NCI-H187 treated with DMSO at 0.1 percent for 48 hours (cell line): ENCODE measurements at regions not wholly inside any gene's neighbourhood (a gene's known extent, or its start where the extent isn't known, plus 50 kb on each side); places are given as distances from the start of the nearest gene placed in this dataset.

Experiments
- DNase-seq: peaks from one replicate; lab custom pipeline; 2025; lab: John Stamatoyannopoulos, UW

DNA sequence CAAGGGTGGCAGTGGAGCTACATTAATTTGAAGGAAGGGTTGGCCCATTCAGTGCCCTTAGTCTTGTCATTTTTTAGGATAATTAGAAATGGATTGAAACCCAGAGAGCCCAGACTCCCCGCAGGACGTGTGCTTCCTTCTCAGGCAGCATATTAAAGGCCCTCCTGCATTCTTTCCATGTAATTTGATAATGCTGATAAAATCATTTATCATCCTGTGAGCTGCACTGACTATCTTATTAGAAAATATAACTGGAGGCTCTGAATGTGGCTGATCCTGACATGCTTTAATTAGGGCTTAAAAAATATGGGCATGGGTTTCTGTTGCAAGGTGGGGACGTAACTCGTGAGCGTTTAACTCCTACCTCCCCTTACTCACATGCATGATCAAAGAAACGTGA, 148.1 kb downstream of the ACKR3 start:
- DNase-seq, result no peak

DNA sequence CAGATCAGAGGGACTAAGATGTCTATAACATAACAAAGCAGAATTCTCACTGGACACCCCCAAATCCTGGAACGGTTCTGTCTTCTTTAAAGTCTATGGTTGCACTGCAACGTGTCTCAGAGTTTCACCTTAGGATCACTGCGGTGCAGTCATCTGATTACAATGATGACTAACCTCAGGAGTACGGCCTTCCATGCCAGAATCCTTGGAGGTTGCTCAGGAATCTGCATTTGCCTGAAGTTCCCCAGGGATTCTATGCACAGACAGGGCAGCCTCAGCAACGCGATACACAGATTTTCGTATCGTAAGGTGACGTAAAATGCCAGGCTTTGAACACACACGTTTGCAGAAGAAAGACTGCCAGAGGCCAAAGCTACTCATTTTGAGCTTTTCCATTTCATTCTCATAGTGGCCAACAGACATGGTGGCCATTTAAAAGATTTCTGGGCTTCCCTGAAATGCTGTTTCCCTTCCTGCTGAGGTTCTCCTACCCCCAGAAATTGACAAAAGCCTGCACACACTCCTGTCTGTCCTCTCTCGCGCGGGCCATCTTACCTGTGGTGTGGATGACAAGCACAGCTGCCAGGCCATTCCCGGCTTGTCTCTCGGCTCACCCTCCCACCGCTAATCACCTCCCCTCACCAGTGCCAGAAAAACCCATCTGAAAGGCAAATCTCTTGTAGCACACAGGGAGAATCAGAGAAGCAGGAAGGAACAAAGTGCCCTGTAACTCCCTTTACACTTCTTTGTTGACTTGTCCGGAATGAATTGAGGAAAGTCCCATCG, 148.8 kb downstream of the ACKR3 start:
- DNase-seq, result no peak

- DNase-seq, result no peak
These were observed 149.6 kb downstream of the ACKR3 start for GRCh38 chr2:236719192-236719635.

DNA sequence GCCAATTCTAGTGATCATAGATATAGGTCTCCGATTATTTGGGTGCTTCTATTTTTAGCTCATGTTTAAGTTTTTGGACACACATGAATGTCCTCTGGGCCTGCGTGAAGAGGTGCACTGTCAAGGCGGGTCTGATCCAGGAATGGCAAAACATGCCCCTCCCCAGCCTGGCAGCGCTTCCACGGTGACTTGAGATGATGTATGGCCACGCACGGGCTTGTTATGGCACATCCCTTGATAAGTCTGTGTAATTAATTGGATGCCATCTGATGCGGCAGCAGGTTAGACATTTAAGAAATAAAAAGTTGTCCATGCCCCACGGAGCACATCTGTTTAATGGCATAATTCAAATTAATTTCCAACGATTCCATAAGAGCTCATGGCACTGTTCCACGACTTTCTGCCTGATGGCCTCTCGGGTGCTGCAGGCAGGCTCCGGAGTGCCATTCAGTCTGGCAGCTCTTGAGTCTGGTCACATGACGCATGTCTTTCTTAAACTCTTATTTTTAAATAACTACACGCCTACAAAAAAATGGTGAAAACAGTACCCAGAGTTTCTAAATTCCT, 151.4 kb downstream of the ACKR3 start:
- peak; percentile 16 for DNase-seq

GRCh38 chr2:236724200-236724599, 154.6 kb downstream of the ACKR3 start:
- no peak for DNase-seq

DNA sequence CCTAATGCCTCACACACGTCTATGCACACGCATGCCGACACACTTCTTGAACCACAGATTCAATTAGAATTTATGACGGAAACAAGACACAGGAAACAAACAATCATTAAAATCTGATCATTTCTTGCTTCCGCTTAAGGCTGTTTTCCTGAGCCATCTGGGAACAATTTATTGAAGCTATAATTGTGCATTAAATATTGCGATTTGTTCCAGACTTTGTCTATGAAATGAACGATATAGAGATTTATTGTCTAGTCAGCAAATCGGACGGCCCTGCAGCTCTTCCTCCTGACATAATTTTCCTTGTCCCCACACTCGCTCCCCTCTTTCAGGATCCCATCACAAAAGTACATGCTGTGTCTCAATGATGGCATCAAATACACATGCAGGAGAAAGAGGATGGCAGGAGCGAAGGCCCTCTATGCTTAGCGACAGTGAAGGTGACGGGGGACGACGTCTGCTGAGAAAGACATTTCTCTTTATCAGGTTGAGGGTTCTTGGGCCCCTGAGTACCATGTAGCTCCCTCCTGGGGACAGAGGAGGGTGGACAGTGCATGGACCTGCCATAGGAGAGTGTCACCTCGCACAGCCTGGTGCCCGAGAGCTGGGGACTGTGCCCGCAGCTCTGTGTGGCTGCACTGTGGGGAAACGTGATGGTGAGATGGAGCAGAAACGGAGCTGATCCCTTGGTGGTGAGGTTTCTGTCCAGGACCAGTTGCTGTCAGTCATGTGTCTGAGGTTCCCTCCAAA, 157.3 kb downstream of the ACKR3 start:
- no peak for DNase-seq

- no peak for DNase-seq
These were observed 159.5 kb downstream of the ACKR3 start for GRCh38 chr2:236728916-236729670.

- no peak for DNase-seq
These were observed 160.8 kb downstream of the ACKR3 start for GRCh38 chr2:236730393-236730792.

DNA sequence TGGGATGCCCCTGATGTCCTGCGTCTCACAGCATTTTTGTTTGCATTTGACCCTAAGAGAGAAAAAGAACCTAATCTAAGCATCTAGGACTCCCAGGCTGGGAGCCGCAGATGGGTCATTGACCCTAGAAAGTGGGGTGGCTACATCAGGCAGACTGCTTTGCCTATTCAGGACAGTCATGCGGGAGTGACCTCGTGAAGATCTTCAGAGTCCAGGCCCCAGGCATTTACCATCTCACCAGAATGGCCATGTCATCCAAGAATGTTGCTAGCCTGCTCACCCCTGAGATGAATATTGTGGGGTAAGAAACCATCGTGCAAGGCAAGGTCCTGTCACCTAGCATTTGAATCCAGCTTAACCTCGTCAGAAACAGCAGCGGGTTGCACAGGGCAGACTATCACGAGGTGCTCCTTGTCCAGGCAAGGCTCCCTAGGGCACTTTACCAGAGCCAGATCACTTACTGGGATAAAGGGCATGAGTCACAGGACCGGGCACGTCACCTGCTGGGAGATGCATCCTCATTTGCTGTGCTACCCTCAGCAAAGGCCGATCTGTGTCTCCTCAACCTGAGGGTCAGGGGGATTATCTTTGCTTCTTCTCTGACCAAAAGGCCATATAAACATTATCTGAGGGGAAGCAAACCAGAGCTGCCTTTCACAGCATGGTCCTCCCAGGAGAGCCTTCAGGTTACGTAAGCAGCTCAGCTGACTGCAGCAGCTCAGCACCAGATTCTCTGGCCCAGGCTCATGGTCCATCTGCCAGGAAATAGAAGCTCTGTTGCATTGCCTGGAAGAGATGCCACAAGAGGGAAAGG, 162.3 kb downstream of the ACKR3 start:
- no peak for DNase-seq

DNA sequence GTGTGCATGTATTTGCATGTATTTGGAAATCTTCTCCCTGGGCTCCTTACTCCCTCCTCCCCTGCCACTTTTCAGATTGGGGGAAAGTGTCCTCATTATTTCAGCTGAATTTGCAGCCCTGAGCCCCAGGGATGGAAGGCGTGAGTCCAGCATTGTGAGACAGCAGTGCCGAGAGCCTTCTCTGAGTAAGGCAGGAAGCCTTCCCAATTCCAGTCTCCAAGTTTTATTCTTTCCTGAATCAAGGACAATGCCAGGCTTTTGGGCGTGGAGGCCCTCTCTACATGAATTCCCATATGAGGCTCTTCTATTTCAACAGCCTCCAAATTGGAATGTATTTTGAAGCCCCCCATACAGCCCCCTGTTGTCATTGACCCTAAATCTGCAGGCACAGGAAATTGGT, 163.5 kb downstream of the ACKR3 start:
- DNase-seq, result no peak

GRCh38 chr2:236735825-236736238, 166.2 kb downstream of the ACKR3 start:
- no peak for DNase-seq

DNA sequence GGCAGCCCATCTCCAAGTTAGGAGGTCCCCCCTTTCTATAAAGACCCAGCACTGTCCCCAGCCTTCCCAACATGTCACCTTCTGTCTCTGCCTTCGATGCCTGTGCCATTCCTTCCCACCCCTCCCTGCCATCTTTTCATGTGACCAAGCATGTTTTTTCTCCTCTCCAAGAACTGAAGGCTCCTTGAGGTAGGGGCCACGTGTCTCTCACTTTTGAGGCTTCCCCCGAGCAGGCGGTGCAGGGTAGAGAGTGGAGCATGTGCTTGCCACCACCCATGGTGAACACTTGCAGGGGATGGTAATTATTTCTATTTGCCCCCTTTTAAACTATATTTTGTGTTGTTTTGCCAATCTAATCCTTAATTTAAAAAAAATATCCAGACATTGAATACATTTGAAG, 168.4 kb downstream of the ACKR3 start:
- no peak for DNase-seq

- DNase-seq, result no peak
These were observed 169.3 kb downstream of the ACKR3 start for GRCh38 chr2:236738896-236739295.

DNA sequence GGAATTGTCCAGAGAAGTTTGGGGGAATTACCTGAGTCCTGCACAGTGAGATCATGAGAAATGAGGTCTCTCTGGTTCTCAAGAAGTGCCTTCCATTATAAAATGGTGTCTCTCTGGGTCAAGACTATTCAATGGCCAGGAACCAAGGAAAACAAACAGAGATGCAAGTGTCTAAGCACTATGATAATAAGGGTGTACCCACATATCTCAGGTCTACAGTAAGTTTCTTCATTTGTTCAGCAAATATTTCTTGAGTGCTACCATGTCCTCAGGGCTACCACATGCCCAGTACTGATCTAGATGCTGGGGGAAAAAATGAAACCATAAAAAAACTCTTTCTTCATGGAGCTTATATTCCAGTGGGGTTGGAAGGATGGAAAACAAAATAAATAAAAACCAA, 170.0 kb downstream of the ACKR3 start:
- no peak for DNase-seq

DNA sequence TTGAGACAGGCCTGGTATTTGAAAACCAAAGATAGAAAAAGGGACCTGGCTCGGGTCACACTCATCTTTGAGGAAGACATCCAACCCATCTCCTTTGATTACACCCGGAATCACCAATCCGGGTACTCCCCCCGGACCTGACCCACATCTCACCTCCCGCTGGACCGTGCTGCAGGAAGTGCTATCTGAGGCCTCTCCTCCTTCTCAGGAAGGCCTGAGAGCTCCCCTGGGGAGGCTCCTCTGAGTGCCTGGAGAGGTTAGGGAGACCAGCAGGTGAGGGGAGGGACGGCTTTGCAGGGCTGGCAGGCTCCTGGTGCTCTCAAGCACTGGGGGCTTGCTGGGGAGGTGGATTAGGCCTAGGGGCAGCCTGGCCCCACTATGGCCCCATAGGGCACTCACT, 170.9 kb downstream of the ACKR3 start:
- DNase-seq, result no peak

- no peak for DNase-seq
These were observed 173.7 kb downstream of the ACKR3 start for GRCh38 chr2:236743039-236743920.

- no peak for DNase-seq
These were observed 174.3 kb downstream of the ACKR3 start for GRCh38 chr2:236743921-236744280.

DNA sequence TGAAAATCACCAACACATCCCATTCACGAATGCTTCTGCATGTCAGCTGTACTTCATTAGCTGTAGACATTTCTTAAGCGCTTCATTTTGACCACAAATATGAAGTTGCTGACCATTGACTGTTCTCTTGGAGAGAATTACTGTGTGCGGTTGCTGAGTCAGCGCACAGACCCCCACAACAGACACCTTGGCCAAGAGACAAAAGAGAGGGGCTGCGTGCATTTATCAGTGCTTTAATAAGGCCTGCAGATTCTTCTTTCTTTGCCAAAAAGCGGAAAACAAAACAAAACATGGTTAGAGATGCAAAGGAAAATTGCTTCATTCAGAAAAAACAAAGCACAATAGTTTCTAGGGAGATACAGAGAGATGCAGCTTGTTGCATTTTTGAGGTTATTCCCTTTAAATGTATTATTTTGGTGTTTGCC, 174.7 kb downstream of the ACKR3 start:
- DNase-seq, result no peak

DNA sequence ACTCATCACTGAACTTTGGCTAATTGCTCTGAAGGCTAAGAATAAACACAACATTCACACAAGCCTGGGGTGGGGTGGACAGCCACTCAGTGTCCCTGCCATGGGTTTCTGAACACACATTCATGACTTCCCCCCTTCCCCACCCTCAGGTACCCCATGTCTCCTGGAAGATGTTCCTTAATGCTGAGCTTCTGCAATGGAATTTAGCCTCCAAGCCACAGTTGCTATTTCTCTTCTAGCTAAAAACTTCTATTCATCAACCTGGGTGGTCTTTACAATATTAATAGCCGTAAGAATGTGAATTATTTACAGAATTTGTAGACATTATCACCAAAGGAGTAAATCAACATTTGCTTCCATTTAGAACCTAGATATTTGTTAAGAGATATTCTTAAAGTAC, 175.1 kb downstream of the ACKR3 start:
- DNase-seq, result no peak

- DNase-seq, result no peak
These were observed 176.0 kb downstream of the ACKR3 start for GRCh38 chr2:236745420-236746210.
